Neutrophil (primary cell): ENCODE measurements at regions not wholly inside any gene's neighbourhood (a gene's known extent, or its start where the extent isn't known, plus 50 kb on each side); places are given as distances from the start of the nearest gene placed in this dataset.

Experiments used
- H3K27ac ChIP-seq: fragments of 200-600 bp; sonication (generic); 2 replicates; pipeline ENCODE4 v1.5.1; 2016; ENCODE audit warnings: mild to moderate bottlenecking, moderate library complexity
- H3K27me3 ChIP-seq: fragments of 200-600 bp; sonication (generic); 2 replicates; pipeline ENCODE4 v1.6.0; 2016; ENCODE audit warnings: mild to moderate bottlenecking
- H3K36me3 ChIP-seq: fragments of 200-600 bp; sonication (generic); 2 replicates; pipeline ENCODE4 v1.5.1; 2017
- H3K4me1 ChIP-seq, 2 experiments: fragments of 200-600 bp in 1 of 2; sonication (generic) in 1 of 2; 1 replicate in 1 of 2; 2 replicates in 1 of 2; pipeline versions ENCODE4 v1.5.1 to v1.6.1; 2013 to 2016; ENCODE audit warnings: low read depth in 1 of 2, low read length in 1 of 2, mild to moderate bottlenecking in 1 of 2, moderate library complexity in 1 of 2; ENCODE audit not compliant: control insufficient read depth in 1 of 2, insufficient read depth in 1 of 2
- H3K4me3 ChIP-seq, 2 experiments: fragments of 200-600 bp in 1 of 2; sonication (generic) in 1 of 2; 1 replicate in 1 of 2; 2 replicates in 1 of 2; pipeline ENCODE4 v1.5.1; 2013 to 2016; ENCODE audit warnings: low read depth in 1 of 2, low read length in 1 of 2, mild to moderate bottlenecking in 1 of 2, moderate library complexity in 1 of 2
- H3K9me3 ChIP-seq: fragments of 200-600 bp; sonication (generic); 2 replicates; pipeline ENCODE4 v1.5.1; 2016
- CTCF ChIP-seq: fragments of 200-600 bp; sonication (generic); IDR thresholded peaks from 2 replicates; pipeline ENCODE4 v1.5.1; 2016; ENCODE audit warnings: antibody characterized with exemption

- Histone ChIP-seq H3K27me3 (no peaks in the 10 kb centered on the region), H3K36me3 (no peaks in the 10 kb centered on the region), H3K27ac (no peak overlapping the region), H3K4me1 (no peaks in the 10 kb centered on the region), H3K4me3 (no peak overlapping the region), H3K9me3 (no peaks in the 10 kb centered on the region)
- no peak for TF ChIP-seq CTCF
Observed at GRCh38 chr2:220847006-220847405, 725.1 kb downstream of the EPHA4 start.

GRCh38 chr2:220847589-220847988, 724.5 kb downstream of the EPHA4 start:
- Histone ChIP-seq H3K9me3 (no peaks in the 10 kb centered on the region), H3K4me3 (no peak overlapping the region), H3K27ac (no peak overlapping the region), H3K36me3 (no peaks in the 10 kb centered on the region), H3K27me3 (no peaks in the 10 kb centered on the region), H3K4me1 (no peaks in the 10 kb centered on the region)
- TF ChIP-seq CTCF: no peak

GRCh38 chr2:220849433-220849832, 722.7 kb downstream of the EPHA4 start:
- H3K27ac ChIP-seq: no peak overlapping the region
- TF ChIP-seq CTCF: no peak
- no peaks in the 10 kb centered on the region for H3K9me3 ChIP-seq
- H3K4me1 ChIP-seq: no peaks in the 10 kb centered on the region
- no peak overlapping the region for H3K4me3 ChIP-seq
- no peaks in the 10 kb centered on the region for H3K36me3 ChIP-seq
- H3K27me3 ChIP-seq: no peaks in the 10 kb centered on the region

- Histone ChIP-seq H3K27me3 (no peaks in the 10 kb centered on the region), H3K36me3 (no peaks in the 10 kb centered on the region), H3K4me3 (no peak overlapping the region), H3K9me3 (no peaks in the 10 kb centered on the region), H3K4me1 (no peaks in the 10 kb centered on the region), H3K27ac (no peak overlapping the region)
- no peak for TF ChIP-seq CTCF
Observed at GRCh38 chr2:220850116-220850515, 722.0 kb downstream of the EPHA4 start.

- no peaks in the 10 kb centered on the region for H3K4me1 ChIP-seq
- no peaks in the 10 kb centered on the region for H3K27me3 ChIP-seq
- H3K36me3 ChIP-seq: no peaks in the 10 kb centered on the region
- TF ChIP-seq CTCF: no peak
- H3K27ac ChIP-seq: no peak overlapping the region
- H3K4me3 ChIP-seq: no peak overlapping the region
- no peaks in the 10 kb centered on the region for H3K9me3 ChIP-seq
Observed at GRCh38 chr2:220855296-220855695, 716.8 kb downstream of the EPHA4 start.

- Histone ChIP-seq H3K27ac (no peak overlapping the region), H3K9me3 (no peaks in the 10 kb centered on the region), H3K4me1 (no peaks in the 10 kb centered on the region), H3K36me3 (no peaks in the 10 kb centered on the region), H3K4me3 (no peak overlapping the region), H3K27me3 (no peaks in the 10 kb centered on the region)
- no peak for TF ChIP-seq CTCF
Observed at GRCh38 chr2:220856486-220856885, 715.6 kb downstream of the EPHA4 start.
